Thyroid gland (tissue), 4 donors: ENCODE measurements at regions not wholly inside any gene's neighbourhood (a gene's known extent, or its start where the extent isn't known, plus 50 kb on each side); places are given as distances from the start of the nearest gene placed in this dataset.
"Not testable (repeated sequence)": the region's sequence is repeated elsewhere in the genome, so short reads cannot be mapped to it uniquely, and the experiment has no call there.

Experiments used
- DNase-seq, 2 donors: peaks; one replicate each; pipeline ENCODE4 v3.0.0-alpha.2; 2019
- H3K27ac ChIP-seq, 3 donors: fragments of 200-600 bp; sonication (generic); 1 replicate in 2 of 3; 2 replicates in 1 of 3; pipeline ENCODE4 v1.5.1; 2016 to 2019; ENCODE audit warnings: mild to moderate bottlenecking in 1 of 3, moderate library complexity in 1 of 3
- H3K27me3 ChIP-seq: fragments of 200-600 bp; sonication (generic); one replicate; pipeline ENCODE4 v1.5.1; 2019
- H3K36me3 ChIP-seq, 2 donors: fragments of 200-600 bp; sonication (generic); one replicate each; pipeline ENCODE4 v1.5.1; 2016 to 2019
- H3K4me1 ChIP-seq, 2 donors: fragments of 200-600 bp; sonication (generic); one replicate each; pipeline ENCODE4 v1.5.1; 2017 to 2019
- H3K4me3 ChIP-seq, 3 donors: fragments of 200-600 bp; sonication (generic); replicated peaks in 1 of 3; 1 replicate in 2 of 3; 2 replicates in 1 of 3; pipeline ENCODE4 v1.5.1; 2016; ENCODE audit warnings: mild to moderate bottlenecking in 1 of 3
- H3K9me3 ChIP-seq: fragments of 200-600 bp; sonication (generic); one replicate; pipeline ENCODE4 v1.5.1; 2017
- WGBS, 2 donors: methylation state at CpG; one replicate each; pipeline ENCODE4 v1.1.5; 2017; 5-methylcytosine and 5-hydroxymethylcytosine counted together
- intact Hi-C: fragments of 100-400 bp; cut with DNase I; formaldehyde crosslinking; loops from one replicate; pipeline ENCODE4 v1.15.1; 2023

GRCh38 chr1:143870388-143870787 lies 101.4 kb downstream of the FAM72C start:
- H3K4me3 ChIP-seq, H3K27ac ChIP-seq, intact Hi-C loops, H3K36me3 ChIP-seq, H3K4me1 ChIP-seq, H3K27me3 ChIP-seq, DNase-seq, H3K9me3 ChIP-seq: not testable (repeated sequence)
- 100% methylated on average over 1 of the region's 1 CpG; no CpG with 5 or more reads in 1 of the 2 donors for WGBS, 2 donors

GRCh38 chr1:143867590-143868220 lies 104.1 kb downstream of the FAM72C start:
- intact Hi-C loops, H3K27ac ChIP-seq, H3K36me3 ChIP-seq, DNase-seq, H3K4me1 ChIP-seq, H3K4me3 ChIP-seq, H3K27me3 ChIP-seq, H3K9me3 ChIP-seq: not testable (repeated sequence)
- 23 to 33% methylated on average over 3 of the region's 5 CpGs for WGBS, 2 donors

- H3K27me3 ChIP-seq, intact Hi-C loops, H3K27ac ChIP-seq, H3K9me3 ChIP-seq, DNase-seq, H3K36me3 ChIP-seq, H3K4me1 ChIP-seq, H3K4me3 ChIP-seq: not testable (repeated sequence)
- WGBS, 2 donors: no CpG with 5 or more reads among the region's 1 CpG
Observed at GRCh38 chr1:143863901-143864520, 107.8 kb downstream of the FAM72C start.

- H3K4me3 ChIP-seq, H3K9me3 ChIP-seq, H3K36me3 ChIP-seq, H3K27me3 ChIP-seq, DNase-seq, H3K27ac ChIP-seq, intact Hi-C loops, H3K4me1 ChIP-seq: not testable (repeated sequence)
- 87 to 95% methylated on average over 3 to 4 of the region's 4 CpGs for WGBS, 2 donors
Observed at GRCh38 chr1:143862722-143863121, 109.1 kb downstream of the FAM72C start.

GRCh38 chr1:143861306-143861705 lies 110.5 kb downstream of the FAM72C start:
- H3K9me3 ChIP-seq, H3K4me3 ChIP-seq, DNase-seq, H3K27ac ChIP-seq, intact Hi-C loops, H3K4me1 ChIP-seq, H3K27me3 ChIP-seq, H3K36me3 ChIP-seq: not testable (repeated sequence)
- WGBS, 2 donors: no CpG with 5 or more reads among the region's 1 CpG

GRCh38 chr1:143855867-143856266 lies 115.9 kb downstream of the FAM72C start:
- H3K9me3 ChIP-seq, DNase-seq, H3K27me3 ChIP-seq, H3K4me1 ChIP-seq, H3K27ac ChIP-seq, intact Hi-C loops, H3K36me3 ChIP-seq, H3K4me3 ChIP-seq: not testable (repeated sequence)
- WGBS, 2 donors: 100% methylated on average over 1 of the region's 1 CpG; no CpG with 5 or more reads in 1 of the 2 donors

GRCh38 chr1:143854069-143854468 lies 117.7 kb downstream of the FAM72C start:
- H3K4me1 ChIP-seq, H3K4me3 ChIP-seq, DNase-seq, H3K27ac ChIP-seq, H3K9me3 ChIP-seq, H3K27me3 ChIP-seq, intact Hi-C loops, H3K36me3 ChIP-seq: not testable (repeated sequence)
- WGBS, 2 donors: no CpG with 5 or more reads among the region's 2 CpGs

GRCh38 chr1:143850637-143851036 lies 121.1 kb downstream of the FAM72C start:
- H3K27me3 ChIP-seq, H3K4me3 ChIP-seq, H3K36me3 ChIP-seq, intact Hi-C loops, H3K27ac ChIP-seq, DNase-seq, H3K9me3 ChIP-seq, H3K4me1 ChIP-seq: not testable (repeated sequence)
- 85 to 86% methylated on average over 2 of the region's 2 CpGs for WGBS, 2 donors

GRCh38 chr1:143848859-143849258 lies 122.9 kb downstream of the FAM72C start:
- H3K27me3 ChIP-seq, H3K4me1 ChIP-seq, H3K27ac ChIP-seq, H3K4me3 ChIP-seq, intact Hi-C loops, DNase-seq, H3K9me3 ChIP-seq, H3K36me3 ChIP-seq: not testable (repeated sequence)

- H3K4me3 ChIP-seq, H3K4me1 ChIP-seq, H3K27me3 ChIP-seq, intact Hi-C loops, H3K9me3 ChIP-seq, DNase-seq, H3K27ac ChIP-seq, H3K36me3 ChIP-seq: not testable (repeated sequence)
- 40 to 100% methylated on average over 1 of the region's 1 CpG for WGBS, 2 donors
Observed at GRCh38 chr1:143845193-143845592, 126.6 kb downstream of the FAM72C start.

- WGBS, 2 donors: no CpG with 5 or more reads among the region's 2 CpGs
- H3K36me3 ChIP-seq, H3K4me1 ChIP-seq, DNase-seq, H3K27me3 ChIP-seq, H3K9me3 ChIP-seq, intact Hi-C loops, H3K27ac ChIP-seq, H3K4me3 ChIP-seq: not testable (repeated sequence)
Observed at GRCh38 chr1:143842058-143842457, 129.7 kb downstream of the FAM72C start.

GRCh38 chr1:143839182-143839581 lies 132.6 kb downstream of the FAM72C start:
- H3K36me3 ChIP-seq, H3K27ac ChIP-seq, DNase-seq, H3K9me3 ChIP-seq, H3K27me3 ChIP-seq, intact Hi-C loops, H3K4me3 ChIP-seq, H3K4me1 ChIP-seq: not testable (repeated sequence)
- 32% methylated on average over 6 to 7 of the region's 32 CpGs for WGBS, 2 donors

- no CpG with 5 or more reads among the region's 21 CpGs for WGBS, 2 donors
- not testable (repeated sequence) for H3K36me3 ChIP-seq
Observed at GRCh38 chr1:143838598-143838929, 133.2 kb downstream of the FAM72C start.

More at GRCh38 chr1:143838598-143838929, 133.2 kb downstream of the FAM72C start:
- H3K27me3 ChIP-seq, H3K4me3 ChIP-seq, DNase-seq, H3K27ac ChIP-seq, intact Hi-C loops, H3K9me3 ChIP-seq, H3K4me1 ChIP-seq: not testable (repeated sequence)
